HepG2 (cell line): ENCODE measurements at regions not wholly inside any gene's neighbourhood (a gene's known extent, or its start where the extent isn't known, plus 50 kb on each side); places are given as distances from the start of the nearest gene placed in this dataset.

Source experiments
- ATAC-seq: fragments of 200-7000 bp; cut with Tn5 transposase; 3 replicates; pipeline ENCODE4 v1.9.1; 2020; ENCODE audit warnings: mild to moderate bottlenecking, moderate library complexity
- BruUV-seq: library from RNA; stranded (reverse); fragments of 400-500 nt; replicated peaks from 2 replicates; lab custom pipeline; 2021; lab: Mats Ljungman, UMichigan
- CTCF ChIA-PET: fragments of 300-600 bp; formaldehyde crosslinking; extraction: SDS; loops from one replicate; lab custom pipeline; 2021; ENCODE audit warnings: low total read pairs, inconsistent platforms, low intra/inter-chr PET ratio; lab: Yijun Ruan, JAX
- POLR2A ChIA-PET: fragments of 350-600 bp; sonication (Branson Sonifier 250); formaldehyde crosslinking; loops from one replicate; lab custom pipeline; 2020; ENCODE audit warnings: antibody characterized with exemption, inconsistent platforms; lab: Yijun Ruan, JAX
- DNase-seq: peaks from one replicate; pipeline ENCODE4 v3.0.0-alpha.2; 2015; ENCODE audit warnings: low spot score
- FAIRE-seq: peaks from 3 replicates; lab custom pipeline; 2011; peaks lifted over from hg19 to GRCh38; lab: Jason Lieb, UNC
- H2AFZ ChIP-seq: one replicate; pipeline ENCODE4 v1.6.1; 2011; ENCODE audit warnings: low read length, inconsistent platforms
- H3K27ac ChIP-seq: fragments of 300-600 bp; 3 replicates; pipeline ENCODE4 v1.8.0; 2011; ENCODE audit warnings: mixed run types, mild to moderate bottlenecking, mixed read lengths, low read length, inconsistent platforms; ENCODE audit not compliant: insufficient read depth; ENCODE audit errors: extremely low read length
- H3K27me3 ChIP-seq, 2 experiments: fragments of 200-600 bp in 1 of 2; 2 replicates in 1 of 2; 3 replicates in 1 of 2; pipeline versions ENCODE4 v1.6.0 to v1.8.0; 2011; ENCODE audit warnings: low read length in 2 of 2, mild to moderate bottlenecking in 2 of 2, moderate library complexity in 2 of 2, inconsistent platforms in 1 of 2; ENCODE audit not compliant: insufficient read depth in 2 of 2, control insufficient read depth in 1 of 2
- H3K36me3 ChIP-seq, 2 experiments: fragments of 200-600 bp in 1 of 2; replicated peaks in 1 of 2; 2 replicates in 1 of 2; 3 replicates in 1 of 2; pipeline versions ENCODE4 v1.5.1 to v1.8.0; 2011; ENCODE audit warnings: low read length in 2 of 2, inconsistent platforms in 1 of 2; ENCODE audit not compliant: insufficient read depth in 2 of 2, control insufficient read depth in 1 of 2
- H3K4me1 ChIP-seq: 2 replicates; pipeline ENCODE4 v1.5.1; 2012; ENCODE audit warnings: low read length, inconsistent platforms; ENCODE audit not compliant: insufficient read depth
- H3K4me2 ChIP-seq: 2 replicates; pipeline ENCODE4 v1.6.0; 2011; ENCODE audit warnings: low read depth, low read length, inconsistent platforms
- H3K4me3 ChIP-seq, 3 experiments: fragments of 200-600 bp in 1 of 3; sonication (generic), shearing (Covaris generic) in 1 of 3; replicated peaks in 1 of 3; 2 replicates each; pipeline ENCODE4 v1.5.1; 2011 to 2016; ENCODE audit warnings: low read length in 3 of 3, inconsistent platforms in 2 of 3, low read depth in 2 of 3, mild to moderate bottlenecking in 2 of 3, control low read depth in 1 of 3, mixed read lengths in 1 of 3; ENCODE audit not compliant: insufficient read depth in 1 of 3
- H3K79me2 ChIP-seq: one replicate; pipeline ENCODE4 v1.6.1; 2011; ENCODE audit warnings: low read length, inconsistent platforms; ENCODE audit not compliant: insufficient read depth
- H3K9ac ChIP-seq: 2 replicates; pipeline ENCODE4 v1.6.0; 2011; ENCODE audit warnings: mild to moderate bottlenecking, low read depth, low read length, inconsistent platforms; ENCODE audit not compliant: insufficient read depth
- H3K9me3 ChIP-seq: 2 replicates; pipeline ENCODE4 v1.5.1; 2012; ENCODE audit warnings: mild to moderate bottlenecking, low read length
- H4K20me1 ChIP-seq: 2 replicates; pipeline ENCODE4 v1.6.0; 2011; ENCODE audit warnings: inconsistent platforms, mild to moderate bottlenecking, low read length, moderate library complexity; ENCODE audit not compliant: insufficient read depth
- BHLHE40 ChIP-seq: IDR thresholded peaks from 2 replicates; pipeline ENCODE4 v1.6.1; 2011; ENCODE audit warnings: low read length, improper control_type of control experiment
- NCOA5 ChIP-seq: sonication (generic); formaldehyde crosslinking; IDR thresholded peaks from 2 replicates; pipeline ENCODE4 v1.4.0; 2020; ENCODE audit warnings: missing genetic modification reagents
- NR2F6 ChIP-seq, 2 experiments: IDR thresholded peaks; 2 replicates each; pipeline ENCODE4 v1.6.1; 2016; ENCODE audit warnings: antibody characterized with exemption in 1 of 2, mild to moderate bottlenecking in 1 of 2
- ZNF747 ChIP-seq: sonication (generic); formaldehyde crosslinking; IDR thresholded peaks from 2 replicates; pipeline ENCODE4 v1.8.1; 2023; ENCODE audit warnings: missing genetic modification reagents, mild to moderate bottlenecking, borderline replicate concordance
- ZSCAN29 ChIP-seq: sonication (generic); formaldehyde crosslinking; conservative IDR thresholded peaks from 2 replicates; pipeline ENCODE4 v1.4.0; 2020; ENCODE audit warnings: mild to moderate bottlenecking, missing genetic modification reagents
- WGBS: methylation state at CpG from one replicate; pipeline ENCODE4 v1.1.6; 2017; ENCODE audit warnings: low lambda C conversion rate; 5-methylcytosine and 5-hydroxymethylcytosine counted together
- in situ Hi-C: cut with HindIII; loops from 2 replicates; pipeline ENCODE4 v1.10.0; 2017; ENCODE audit warnings: low pct_unique_long_range_greater_than_20kb; ENCODE audit not compliant: extremely low pct_ligation_motif_present
- intact Hi-C: fragments of 100-400 bp; cut with micrococcal nuclease; formaldehyde crosslinking; loops from one replicate; pipeline ENCODE4 v1.10.0; 2022; ENCODE audit not compliant: unreplicated experiment
- TF ChIP-seq, protein P1 (sequence below): sonication (generic); formaldehyde crosslinking; IDR thresholded peaks from 2 replicates; pipeline ENCODE4 v1.5.0; 2020; ENCODE audit warnings: missing genetic modification reagents, mild to moderate bottlenecking, borderline replicate concordance
- TF ChIP-seq, protein P2 (sequence below): sonication (generic); formaldehyde crosslinking; IDR thresholded peaks from 2 replicates; pipeline ENCODE4 v1.4.0; 2020; ENCODE audit warnings: missing genetic modification reagents, mild to moderate bottlenecking, borderline replicate concordance
- TF ChIP-seq, protein P3 (sequence below): sonication (generic); formaldehyde crosslinking; IDR thresholded peaks from 2 replicates; pipeline ENCODE4 v1.9.0; 2022; ENCODE audit warnings: missing genetic modification reagents, mild to moderate bottlenecking, borderline replicate concordance

DNA sequence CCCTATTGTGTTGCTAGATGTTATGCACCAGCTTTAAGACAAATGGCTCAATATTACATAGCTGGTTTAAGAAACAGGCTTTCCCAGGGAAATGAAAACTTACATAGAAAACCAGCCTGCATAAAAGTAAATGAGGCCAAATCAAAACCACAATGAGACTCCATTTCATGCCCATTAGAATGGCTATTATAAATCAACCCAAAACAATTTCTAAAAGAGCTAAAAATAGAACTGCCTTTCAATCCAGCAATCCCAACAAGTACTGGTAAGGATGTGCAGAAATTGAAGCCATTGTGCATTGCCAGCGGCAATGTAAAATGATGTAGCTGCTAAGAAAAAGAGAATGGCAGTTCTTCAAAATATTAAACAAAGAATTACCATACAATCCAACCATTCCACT lies 1170.0 kb upstream of the CDH9 start:
- H3K4me3 ChIP-seq = no peak overlapping the region
- no peak for FAIRE-seq
- BruUV-seq = no TSS peak
- H3K9me3 ChIP-seq = no peaks in the 10 kb centered on the region
- 0% methylated on average over 1 of the region's 1 CpG for WGBS
- intact Hi-C loops = no loop called here
- in situ Hi-C loops = no loop called here
- no peaks in the 10 kb centered on the region for H4K20me1 ChIP-seq
- no peaks in the 10 kb centered on the region for H3K27me3 ChIP-seq
- H3K27ac ChIP-seq = no peak overlapping the region
- ATAC-seq = no peak
- no peaks in the 10 kb centered on the region for H3K79me2 ChIP-seq
- CTCF ChIA-PET = no interaction called here
- H3K9ac ChIP-seq = no peak overlapping the region
- no peak overlapping the region for H3K4me2 ChIP-seq
- TF ChIP-seq, protein P1, sequence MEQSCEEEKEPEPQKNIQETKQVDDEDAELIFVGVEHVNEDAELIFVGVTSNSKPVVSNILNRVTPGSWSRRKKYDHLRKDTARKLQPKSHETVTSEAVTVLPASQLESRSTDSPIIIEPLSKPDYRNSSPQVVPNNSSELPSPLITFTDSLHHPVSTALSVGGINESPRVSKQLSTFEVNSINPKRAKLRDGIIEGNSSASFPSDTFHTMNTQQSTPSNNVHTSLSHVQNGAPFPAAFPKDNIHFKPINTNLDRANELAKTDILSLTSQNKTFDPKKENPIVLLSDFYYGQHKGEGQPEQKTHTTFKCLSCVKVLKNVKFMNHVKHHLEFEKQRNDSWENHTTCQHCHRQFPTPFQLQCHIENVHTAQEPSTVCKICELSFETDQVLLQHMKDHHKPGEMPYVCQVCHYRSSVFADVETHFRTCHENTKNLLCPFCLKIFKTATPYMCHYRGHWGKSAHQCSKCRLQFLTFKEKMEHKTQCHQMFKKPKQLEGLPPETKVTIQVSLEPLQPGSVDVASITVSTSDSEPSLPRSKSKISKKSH (CRISPR knock-in tag) = no peak
- TF ChIP-seq NCOA5 (no peak), ZNF747 (no peak), NR2F6 (IDR thresholded peaks at IDR 0.05) (no peak), NR2F6 (CRISPR knock-in tag; IDR thresholded peaks at IDR 0.05) (no peak), ZSCAN29 (no peak), BHLHE40 (no peak)
- TF ChIP-seq, protein P2, sequence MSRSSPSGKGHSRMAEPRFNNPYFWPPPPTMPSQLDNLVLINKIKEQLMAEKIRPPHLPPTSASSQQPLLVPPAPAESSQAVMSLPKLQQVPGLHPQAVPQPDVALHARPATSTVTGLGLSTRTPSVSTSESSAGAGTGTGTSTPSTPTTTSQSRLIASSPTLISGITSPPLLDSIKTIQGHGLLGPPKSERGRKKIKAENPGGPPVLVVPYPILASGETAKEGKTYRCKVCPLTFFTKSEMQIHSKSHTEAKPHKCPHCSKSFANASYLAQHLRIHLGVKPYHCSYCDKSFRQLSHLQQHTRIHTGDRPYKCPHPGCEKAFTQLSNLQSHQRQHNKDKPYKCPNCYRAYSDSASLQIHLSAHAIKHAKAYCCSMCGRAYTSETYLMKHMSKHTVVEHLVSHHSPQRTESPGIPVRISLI (CRISPR knock-in tag) = no peak
- TF ChIP-seq, protein P3, sequence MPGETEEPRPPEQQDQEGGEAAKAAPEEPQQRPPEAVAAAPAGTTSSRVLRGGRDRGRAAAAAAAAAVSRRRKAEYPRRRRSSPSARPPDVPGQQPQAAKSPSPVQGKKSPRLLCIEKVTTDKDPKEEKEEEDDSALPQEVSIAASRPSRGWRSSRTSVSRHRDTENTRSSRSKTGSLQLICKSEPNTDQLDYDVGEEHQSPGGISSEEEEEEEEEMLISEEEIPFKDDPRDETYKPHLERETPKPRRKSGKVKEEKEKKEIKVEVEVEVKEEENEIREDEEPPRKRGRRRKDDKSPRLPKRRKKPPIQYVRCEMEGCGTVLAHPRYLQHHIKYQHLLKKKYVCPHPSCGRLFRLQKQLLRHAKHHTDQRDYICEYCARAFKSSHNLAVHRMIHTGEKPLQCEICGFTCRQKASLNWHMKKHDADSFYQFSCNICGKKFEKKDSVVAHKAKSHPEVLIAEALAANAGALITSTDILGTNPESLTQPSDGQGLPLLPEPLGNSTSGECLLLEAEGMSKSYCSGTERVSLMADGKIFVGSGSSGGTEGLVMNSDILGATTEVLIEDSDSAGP = no peak
- H2AFZ ChIP-seq = no peak overlapping the region
- DNase-seq = no peak
- no peaks in the 10 kb centered on the region for H3K4me1 ChIP-seq
- POLR2A ChIA-PET = no interaction called here
- no peaks in the 10 kb centered on the region for H3K36me3 ChIP-seq
